Sigmoid colon (tissue), 4 donors: ENCODE measurements at regions not wholly inside any gene's neighbourhood (a gene's known extent, or its start where the extent isn't known, plus 50 kb on each side); places are given as distances from the start of the nearest gene placed in this dataset.

Experiments
- EP300 ChIP-seq, 4 donors: sonication (generic); formaldehyde crosslinking; IDR thresholded peaks; one replicate each; pipeline ENCODE4 v1.6.1; 2017; ENCODE audit warnings: antibody characterized with exemption in 4 of 4
- TF ChIP-seq, protein P1 (sequence below), 4 experiments: fragments of 450-650 bp in 3 of 4; fragments of 200-600 bp in 1 of 4; IDR thresholded peaks; one replicate each; pipeline ENCODE4 v1.5.1; 2016 to 2019; ENCODE audit warnings: antibody characterized with exemption in 4 of 4, mild to moderate bottlenecking in 3 of 4, moderate library complexity in 2 of 4

DNA sequence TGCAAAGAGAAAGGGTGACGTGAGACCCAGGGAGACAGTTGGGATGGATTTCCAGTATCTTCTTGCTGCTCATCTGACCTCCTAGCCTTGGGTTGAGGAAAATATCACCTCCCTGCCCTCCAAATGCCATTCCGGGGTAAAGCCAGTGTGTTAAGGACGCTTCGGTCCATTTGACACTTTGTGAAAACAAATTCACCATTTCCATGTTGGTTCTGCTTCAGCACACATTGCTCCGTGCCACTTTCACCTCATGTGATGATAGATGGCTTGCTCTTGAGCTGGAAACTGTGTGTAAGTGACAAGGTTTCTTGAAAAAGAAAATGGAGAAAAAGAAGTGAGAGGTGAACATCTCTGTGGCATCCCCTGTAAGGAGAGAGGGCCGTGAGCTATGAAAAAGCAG, 256.1 kb upstream of the PGRMC2 start:
- no peak for TF ChIP-seq EP300 (IDR thresholded peaks at IDR 0.05)
- TF ChIP-seq, protein P1, sequence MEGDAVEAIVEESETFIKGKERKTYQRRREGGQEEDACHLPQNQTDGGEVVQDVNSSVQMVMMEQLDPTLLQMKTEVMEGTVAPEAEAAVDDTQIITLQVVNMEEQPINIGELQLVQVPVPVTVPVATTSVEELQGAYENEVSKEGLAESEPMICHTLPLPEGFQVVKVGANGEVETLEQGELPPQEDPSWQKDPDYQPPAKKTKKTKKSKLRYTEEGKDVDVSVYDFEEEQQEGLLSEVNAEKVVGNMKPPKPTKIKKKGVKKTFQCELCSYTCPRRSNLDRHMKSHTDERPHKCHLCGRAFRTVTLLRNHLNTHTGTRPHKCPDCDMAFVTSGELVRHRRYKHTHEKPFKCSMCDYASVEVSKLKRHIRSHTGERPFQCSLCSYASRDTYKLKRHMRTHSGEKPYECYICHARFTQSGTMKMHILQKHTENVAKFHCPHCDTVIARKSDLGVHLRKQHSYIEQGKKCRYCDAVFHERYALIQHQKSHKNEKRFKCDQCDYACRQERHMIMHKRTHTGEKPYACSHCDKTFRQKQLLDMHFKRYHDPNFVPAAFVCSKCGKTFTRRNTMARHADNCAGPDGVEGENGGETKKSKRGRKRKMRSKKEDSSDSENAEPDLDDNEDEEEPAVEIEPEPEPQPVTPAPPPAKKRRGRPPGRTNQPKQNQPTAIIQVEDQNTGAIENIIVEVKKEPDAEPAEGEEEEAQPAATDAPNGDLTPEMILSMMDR (IDR thresholded peaks at IDR 0.05) = no peak
